Uterus (tissue), 3 donors: ENCODE measurements at regions not wholly inside any gene's neighbourhood (a gene's known extent, or its start where the extent isn't known, plus 50 kb on each side); places are given as distances from the start of the nearest gene placed in this dataset.

ENCODE experiments used
- DNase-seq, 2 donors: peaks; one replicate each; pipeline ENCODE4 v3.0.0-alpha.2; 2019 to 2020
- H3K27ac ChIP-seq, 2 donors: fragments of 200-600 bp; sonication (generic); 1 replicate in 1 of 2; 2 replicates in 1 of 2; pipeline ENCODE4 v1.5.1; 2016 to 2018
- H3K27me3 ChIP-seq, 2 donors: fragments of 200-600 bp; sonication (generic); one replicate each; pipeline ENCODE4 v1.5.1; 2018 to 2019; ENCODE audit warnings: control low read depth in 1 of 2
- H3K36me3 ChIP-seq, 2 donors: fragments of 200-600 bp; sonication (generic); one replicate each; pipeline ENCODE4 v1.5.1; 2019; ENCODE audit warnings: control low read depth in 1 of 2
- H3K4me1 ChIP-seq, 2 donors: fragments of 200-600 bp; sonication (generic); one replicate each; pipeline ENCODE4 v1.5.1; 2018 to 2019; ENCODE audit warnings: control low read depth in 1 of 2
- H3K4me3 ChIP-seq, 2 donors: fragments of 200-600 bp; sonication (generic); 1 replicate in 1 of 2; 2 replicates in 1 of 2; pipeline ENCODE4 v1.5.1; 2018 to 2019; ENCODE audit warnings: mild to moderate bottlenecking in 1 of 2
- H3K9me3 ChIP-seq, 2 donors: fragments of 200-600 bp; sonication (generic); one replicate each; pipeline ENCODE4 v1.5.1; 2019; ENCODE audit warnings: control low read depth in 1 of 2
- CTCF ChIP-seq, 4 experiments: fragments of 200-600 bp in 2 of 4; fragments of 450-650 bp in 2 of 4; sonication (generic) in 2 of 4; IDR thresholded peaks; one replicate each; pipeline ENCODE4 v1.5.1; 2016 to 2019; ENCODE audit warnings: antibody characterized with exemption in 4 of 4, mild to moderate bottlenecking in 2 of 4, moderate library complexity in 1 of 4
- POLR2A ChIP-seq, 2 donors: fragments of 450-650 bp; IDR thresholded peaks; one replicate each; pipeline ENCODE4 v1.6.1; 2016; ENCODE audit warnings: antibody characterized with exemption in 2 of 2, mild to moderate bottlenecking in 1 of 2, moderate library complexity in 1 of 2
- intact Hi-C: fragments of 100-400 bp; cut with DNase I; formaldehyde crosslinking; loops from one replicate; pipeline ENCODE4 v1.15.1; 2023; ENCODE audit warnings: low total_unique reads
- donor health status: DM: yes; HTN: yes; CAD: no.

GRCh38 chr11:13174090-13174489, 103.5 kb upstream of the BMAL1 start:
- intact Hi-C loops, result no loop called here
- Histone ChIP-seq H3K4me3 (no peak overlapping the region), H3K27ac (no peak overlapping the region), H3K27me3 (no peaks in the 10 kb centered on the region), H3K36me3 (no peaks in the 10 kb centered on the region), H3K4me1 (no peaks in the 10 kb centered on the region), H3K9me3 (no peaks in the 10 kb centered on the region)
- TF ChIP-seq POLR2A (IDR thresholded peaks at IDR 0.05) (no peak), CTCF (IDR thresholded peaks at IDR 0.05) (no peak)
- DNase-seq, result no peak

GRCh38 chr11:13183094-13183825, 94.3 kb upstream of the BMAL1 start:
- Histone ChIP-seq H3K4me1 (no peaks in the 10 kb centered on the region), H3K9me3 (peaks cover 0 to 2% of the 10 kb centered on the region in 2 donors), H3K27ac (no peak overlapping the region), H3K36me3 (no peaks in the 10 kb centered on the region), H3K4me3 (no peak overlapping the region), H3K27me3 (no peaks in the 10 kb centered on the region)
- TF ChIP-seq CTCF (IDR thresholded peaks at IDR 0.05) (peak; percentile 33 to 53 (median 44)), POLR2A (IDR thresholded peaks at IDR 0.05) (no peak)
- DNase-seq, result no peak
- intact Hi-C loops, result no loop called here

GRCh38 chr11:13183826-13184196, 93.8 kb upstream of the BMAL1 start:
- Histone ChIP-seq H3K4me1 (no peaks in the 10 kb centered on the region), H3K9me3 (peaks cover 0 to 5% of the 10 kb centered on the region in 2 donors), H3K4me3 (no peak overlapping the region), H3K27me3 (no peaks in the 10 kb centered on the region), H3K36me3 (no peaks in the 10 kb centered on the region), H3K27ac (no peak overlapping the region)
- TF ChIP-seq CTCF (IDR thresholded peaks at IDR 0.05) (no peak), POLR2A (IDR thresholded peaks at IDR 0.05) (no peak)
- no peak for DNase-seq
- intact Hi-C loops, result no loop called here

GRCh38 chr11:13184295-13184794, 93.2 kb upstream of the BMAL1 start:
- no peaks in the 10 kb centered on the region for H3K4me1 ChIP-seq
- H3K4me3 ChIP-seq, result no peak overlapping the region
- DNase-seq, result no peak
- intact Hi-C loops, result no loop called here
- peaks cover 0 to 5% of the 10 kb centered on the region in 2 donors for H3K9me3 ChIP-seq
- TF ChIP-seq POLR2A (IDR thresholded peaks at IDR 0.05) (no peak), CTCF (IDR thresholded peaks at IDR 0.05) (no peak)
- no peaks in the 10 kb centered on the region for H3K36me3 ChIP-seq
- no peak overlapping the region for H3K27ac ChIP-seq
- no peaks in the 10 kb centered on the region for H3K27me3 ChIP-seq

GRCh38 chr11:13188179-13188578, 89.4 kb upstream of the BMAL1 start:
- Histone ChIP-seq H3K4me1 (no peaks in the 10 kb centered on the region), H3K27me3 (no peaks in the 10 kb centered on the region), H3K9me3 (peaks cover 0 to 5% of the 10 kb centered on the region in 2 donors), H3K4me3 (no peak overlapping the region), H3K36me3 (no peaks in the 10 kb centered on the region), H3K27ac (no peak overlapping the region)
- DNase-seq, result no peak
- no peak for TF ChIP-seq POLR2A (IDR thresholded peaks at IDR 0.05)
- no peak for TF ChIP-seq CTCF (IDR thresholded peaks at IDR 0.05)
- intact Hi-C loops, result no loop called here
